Endodermal cell (in vitro differentiated cells): ENCODE measurements at regions not wholly inside any gene's neighbourhood (a gene's known extent, or its start where the extent isn't known, plus 50 kb on each side); places are given as distances from the start of the nearest gene placed in this dataset.
"Not testable (repeated sequence)": the region's sequence is repeated elsewhere in the genome, so short reads cannot be mapped to it uniquely, and the experiment has no call there.

ENCODE experiments used
- DNase-seq: peaks from one replicate; pipeline ENCODE4 v3.0.0-alpha.2; 2017
- H3K27ac ChIP-seq: 2 replicates; pipeline ENCODE4 v1.5.1; 2013; ENCODE audit warnings: mild to moderate bottlenecking, low read depth, low read length, moderate library complexity
- H3K27me3 ChIP-seq: 2 replicates; pipeline ENCODE4 v1.6.1; 2013; ENCODE audit warnings: mild to moderate bottlenecking, low read length, moderate library complexity; ENCODE audit not compliant: insufficient read depth, control insufficient read depth, poor library complexity, severe bottlenecking
- H3K36me3 ChIP-seq: 2 replicates; pipeline ENCODE4 v1.7.0; 2013; ENCODE audit warnings: mild to moderate bottlenecking, low read length, moderate library complexity; ENCODE audit not compliant: control insufficient read depth, insufficient read depth
- H3K4me1 ChIP-seq: one replicate; pipeline ENCODE4 v1.7.0; 2013; ENCODE audit warnings: low read length; ENCODE audit not compliant: control insufficient read depth, insufficient read depth
- H3K4me3 ChIP-seq: 2 replicates; pipeline ENCODE4 v1.5.1; 2013; ENCODE audit warnings: mild to moderate bottlenecking, low read length, moderate library complexity
- H3K9ac ChIP-seq: 2 replicates; pipeline ENCODE4 v1.6.1; 2013; ENCODE audit warnings: mild to moderate bottlenecking, low read length, moderate library complexity; ENCODE audit not compliant: poor library complexity, severe bottlenecking; ENCODE audit errors: extremely low read depth
- H3K9me3 ChIP-seq: 2 replicates; pipeline ENCODE4 v1.6.1; 2013; ENCODE audit warnings: mild to moderate bottlenecking, low read length, moderate library complexity; ENCODE audit not compliant: control insufficient read depth
- H3K27ac Mint-ChIP-seq: 2 replicates; pipeline ENCODE4 v1.8.0; 2020; ENCODE audit warnings: mixed read lengths
- H3K27me3 Mint-ChIP-seq: 2 replicates; pipeline ENCODE4 v1.8.0; 2021; ENCODE audit warnings: mild to moderate bottlenecking, mixed read lengths; ENCODE audit not compliant: insufficient read depth
- H3K36me3 Mint-ChIP-seq: 2 replicates; pipeline ENCODE4 v1.8.0; 2020; ENCODE audit warnings: low read depth, mixed read lengths
- H3K4me1 Mint-ChIP-seq: 2 replicates; pipeline ENCODE4 v1.8.0; 2020; ENCODE audit warnings: mixed read lengths
- H3K4me3 Mint-ChIP-seq: 2 replicates; pipeline ENCODE4 v1.8.0; 2020; ENCODE audit warnings: mild to moderate bottlenecking, moderate library complexity, mixed read lengths
- H3K9me3 Mint-ChIP-seq: 2 replicates; pipeline ENCODE4 v1.8.0; 2020; ENCODE audit warnings: mild to moderate bottlenecking, mixed read lengths
- WGBS, 2 experiments: methylation state at CpG; one replicate each; pipeline versions ENCODE4 v1.1.5 to v1.1.7; 2013; ENCODE audit warnings: missing lambda C conversion rate in 2 of 2, mixed read lengths in 1 of 2; ENCODE audit not compliant: insufficient coverage in 1 of 2, insufficient read length in 1 of 2; 5-methylcytosine and 5-hydroxymethylcytosine counted together
- TF ChIP-seq, protein P1 (sequence below): fragments of 200-600 bp; sonication (generic); conservative IDR thresholded peaks from 2 replicates; pipeline ENCODE4 v1.5.0; 2021; ENCODE audit warnings: antibody characterized with exemption, mild to moderate bottlenecking

DNA sequence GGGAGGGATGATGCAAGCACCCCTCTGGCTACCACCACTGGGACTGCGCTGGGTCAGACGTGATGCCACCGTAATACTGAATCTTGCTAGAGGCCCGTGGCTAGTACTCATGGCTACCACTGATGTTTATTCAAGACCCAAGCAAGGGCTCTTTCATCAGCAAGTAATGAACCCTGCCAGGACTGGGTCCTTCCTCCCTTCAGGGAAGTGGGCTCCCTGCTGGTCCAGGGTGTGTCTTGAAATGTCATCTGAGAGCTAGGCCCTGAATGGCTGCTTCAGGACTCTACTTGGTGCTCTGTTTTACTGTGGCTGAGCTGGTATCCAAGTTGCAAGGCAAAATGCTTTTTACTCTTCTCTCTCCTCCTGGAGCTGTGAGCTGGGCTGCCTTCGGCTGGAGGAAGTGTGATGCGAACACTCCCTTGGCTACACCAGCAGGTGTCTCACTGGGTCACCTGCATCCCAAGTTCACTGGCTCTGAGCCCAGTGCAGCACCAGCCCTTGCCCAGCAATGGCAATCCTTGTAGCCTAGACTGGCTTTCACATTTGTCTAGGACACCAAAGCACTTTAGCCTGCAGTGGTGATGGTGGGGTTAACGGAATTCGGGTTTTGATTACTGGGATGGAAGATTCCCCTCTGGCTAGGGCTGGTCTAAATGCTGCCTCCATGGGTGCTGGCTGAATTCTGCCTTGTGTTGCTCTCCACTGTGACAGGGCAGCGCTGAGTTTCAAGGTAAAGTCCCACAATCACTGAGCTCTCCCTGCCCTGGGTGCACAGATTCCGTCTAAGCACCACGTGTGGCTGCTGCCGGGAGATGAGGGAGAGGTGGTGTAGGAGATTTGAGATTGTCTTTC lies 98.6 kb downstream of the USP22 start:
- peak; percentile 93 for DNase-seq
- Mint-ChIP-seq H3K27me3 (no peaks in the 10 kb centered on the region), H3K4me1 (peaks cover 11% of the 10 kb centered on the region), H3K36me3 (no peaks in the 10 kb centered on the region), H3K4me3 (no peak overlapping the region), H3K9me3 (no peaks in the 10 kb centered on the region), H3K27ac (peak overlapping the region; percentile 71)
- no peaks in the 10 kb centered on the region for H3K9me3 ChIP-seq
- TF ChIP-seq, protein P1, sequence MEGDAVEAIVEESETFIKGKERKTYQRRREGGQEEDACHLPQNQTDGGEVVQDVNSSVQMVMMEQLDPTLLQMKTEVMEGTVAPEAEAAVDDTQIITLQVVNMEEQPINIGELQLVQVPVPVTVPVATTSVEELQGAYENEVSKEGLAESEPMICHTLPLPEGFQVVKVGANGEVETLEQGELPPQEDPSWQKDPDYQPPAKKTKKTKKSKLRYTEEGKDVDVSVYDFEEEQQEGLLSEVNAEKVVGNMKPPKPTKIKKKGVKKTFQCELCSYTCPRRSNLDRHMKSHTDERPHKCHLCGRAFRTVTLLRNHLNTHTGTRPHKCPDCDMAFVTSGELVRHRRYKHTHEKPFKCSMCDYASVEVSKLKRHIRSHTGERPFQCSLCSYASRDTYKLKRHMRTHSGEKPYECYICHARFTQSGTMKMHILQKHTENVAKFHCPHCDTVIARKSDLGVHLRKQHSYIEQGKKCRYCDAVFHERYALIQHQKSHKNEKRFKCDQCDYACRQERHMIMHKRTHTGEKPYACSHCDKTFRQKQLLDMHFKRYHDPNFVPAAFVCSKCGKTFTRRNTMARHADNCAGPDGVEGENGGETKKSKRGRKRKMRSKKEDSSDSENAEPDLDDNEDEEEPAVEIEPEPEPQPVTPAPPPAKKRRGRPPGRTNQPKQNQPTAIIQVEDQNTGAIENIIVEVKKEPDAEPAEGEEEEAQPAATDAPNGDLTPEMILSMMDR, result peak; percentile 84
- H3K36me3 ChIP-seq, result no peaks in the 10 kb centered on the region
- H3K4me3 ChIP-seq, result no peak overlapping the region
- H3K9ac ChIP-seq, result no peak overlapping the region
- H3K27ac ChIP-seq, result no peak overlapping the region
- 69 to 78% methylated on average over 8 to 12 of the region's 12 CpGs for WGBS, 2 experiments
- H3K4me1 ChIP-seq, result no peaks in the 10 kb centered on the region
- H3K27me3 ChIP-seq, result no peaks in the 10 kb centered on the region

DNA sequence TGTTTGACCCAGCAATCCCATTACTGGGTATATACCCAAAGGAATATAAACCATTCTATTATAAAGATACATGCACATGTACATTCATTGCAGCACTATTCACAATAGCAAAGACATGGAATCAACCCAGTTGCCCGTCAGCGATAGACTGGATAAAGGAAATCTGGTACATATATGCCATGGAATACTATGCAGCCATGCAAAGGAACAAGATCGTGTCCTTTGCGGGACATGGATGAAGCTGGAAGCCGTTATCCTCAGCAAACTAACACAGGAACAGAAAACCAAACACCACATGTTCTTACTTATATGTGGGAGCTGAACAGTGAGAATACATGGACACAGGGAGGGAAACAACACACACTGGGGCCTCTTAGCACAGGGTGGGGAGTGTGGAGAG lies 95.1 kb downstream of the USP22 start:
- DNase-seq, H3K9me3 Mint-ChIP-seq, H3K9me3 ChIP-seq, H3K27me3 Mint-ChIP-seq, H3K36me3 ChIP-seq, H3K27ac ChIP-seq, H3K27ac Mint-ChIP-seq, H3K4me3 Mint-ChIP-seq, H3K9ac ChIP-seq, H3K4me1 ChIP-seq, H3K36me3 Mint-ChIP-seq, H3K4me3 ChIP-seq, H3K27me3 ChIP-seq: not testable (repeated sequence)
- H3K4me1 Mint-ChIP-seq, result peaks cover 11% of the 10 kb centered on the region
- WGBS, 2 experiments, result 96 to 100% methylated on average over 4 to 5 of the region's 5 CpGs

DNA sequence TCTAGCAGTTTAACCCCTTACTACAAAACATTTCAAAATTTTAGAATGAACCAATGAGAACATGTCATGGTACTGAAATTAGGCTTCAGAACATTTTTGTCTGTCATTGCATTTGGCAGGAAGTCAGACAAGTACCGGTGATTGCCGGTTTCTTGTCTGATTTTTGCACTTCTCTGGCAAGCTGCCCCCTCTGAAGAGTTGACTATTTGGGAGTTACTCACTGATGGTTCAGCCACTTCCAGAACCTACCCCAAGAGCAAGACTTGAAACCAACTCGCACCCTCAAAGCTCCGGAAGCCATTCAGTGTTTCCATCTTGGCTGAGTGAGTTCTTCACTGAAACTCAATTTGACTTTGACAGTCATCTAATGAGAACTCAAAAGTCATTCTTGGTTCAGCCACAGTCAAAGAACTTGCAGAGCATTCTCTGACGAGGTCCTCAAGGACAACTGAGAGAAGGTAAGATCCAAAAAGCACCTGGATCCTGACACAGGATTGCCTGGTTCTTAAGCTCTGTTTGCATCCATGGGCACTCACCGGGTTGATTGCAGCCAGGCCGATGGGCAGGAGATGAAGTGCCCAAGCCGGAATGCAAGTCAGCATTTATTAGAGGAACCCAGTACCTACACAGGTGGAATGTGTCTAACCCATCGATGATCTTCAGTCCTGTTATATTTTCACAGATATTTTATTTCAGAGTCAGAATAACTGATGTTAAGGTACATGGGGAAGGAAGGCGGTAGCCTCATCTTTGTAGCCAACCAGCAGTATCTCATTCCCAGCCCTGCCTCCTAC lies 93.6 kb downstream of the USP22 start:
- H3K27me3 ChIP-seq, result no peaks in the 10 kb centered on the region
- no peak for DNase-seq
- H3K9ac ChIP-seq, result no peak overlapping the region
- peaks cover 4% of the 10 kb centered on the region for H3K4me1 Mint-ChIP-seq
- H3K36me3 Mint-ChIP-seq, result no peaks in the 10 kb centered on the region
- no peak overlapping the region for H3K27ac Mint-ChIP-seq
- H3K9me3 ChIP-seq, result no peaks in the 10 kb centered on the region
- H3K27me3 Mint-ChIP-seq, result no peaks in the 10 kb centered on the region
- no peaks in the 10 kb centered on the region for H3K4me1 ChIP-seq
- no peaks in the 10 kb centered on the region for H3K9me3 Mint-ChIP-seq
- H3K4me3 Mint-ChIP-seq, result no peak overlapping the region
- no peak overlapping the region for H3K4me3 ChIP-seq
- WGBS, 2 experiments, result 88 to 91% methylated on average over 9 to 10 of the region's 10 CpGs
- TF ChIP-seq, protein P1, result no peak
- no peaks in the 10 kb centered on the region for H3K36me3 ChIP-seq
- H3K27ac ChIP-seq, result no peak overlapping the region
